Activated naive CD4-positive, alpha-beta T cell treated with anti-CD3 and anti-CD28 coated beads, Interleukin-2, amount 50 U/mL, for 16 hours (primary cell): ENCODE measurements at regions not wholly inside any gene's neighbourhood (a gene's known extent, or its start where the extent isn't known, plus 50 kb on each side); places are given as distances from the start of the nearest gene placed in this dataset.

ENCODE experiments used
- DNase-seq: peaks from one replicate; pipeline ENCODE4 v3.0.0-alpha.2; 2020

DNA sequence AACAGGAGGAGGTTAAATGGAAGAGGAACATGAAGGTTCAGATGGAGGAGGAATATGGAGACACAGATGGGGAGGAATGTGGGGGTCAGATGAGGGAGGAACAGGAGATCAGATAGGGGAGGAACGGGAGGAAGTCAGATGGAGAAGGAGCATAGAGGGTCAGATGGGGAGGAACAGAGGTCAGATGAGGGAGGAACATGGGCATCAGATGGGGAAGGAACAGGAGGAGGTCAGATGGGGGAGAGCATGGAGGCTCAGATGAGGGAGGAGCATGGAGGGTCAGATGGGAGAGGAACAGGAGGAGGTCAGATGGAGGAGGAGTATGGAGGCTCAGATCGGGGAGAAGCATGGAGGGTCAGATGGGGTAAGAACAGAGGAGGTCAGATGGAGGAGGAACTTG is 290.6 kb downstream of the BMP7 start:
- no peak for DNase-seq

DNA sequence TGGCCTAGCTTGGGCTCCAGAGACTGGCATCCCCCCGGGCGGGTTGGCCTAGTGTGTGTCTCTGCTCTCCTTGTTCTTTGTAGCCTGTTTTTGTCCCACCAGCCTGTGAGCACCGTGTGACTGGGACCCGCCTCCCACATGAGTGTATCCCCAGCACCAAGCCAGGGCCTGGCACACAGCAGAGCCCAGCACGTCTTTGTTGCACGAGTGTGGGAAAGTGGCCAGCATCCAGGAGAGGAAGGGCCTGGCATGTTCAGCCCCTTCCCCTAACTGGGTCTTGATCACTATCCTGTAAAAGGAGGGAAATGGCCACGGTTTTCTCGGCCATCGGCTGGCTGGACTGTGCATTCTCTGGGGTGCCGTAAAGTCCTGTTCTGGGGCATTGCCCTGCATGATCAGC is 290.1 kb downstream of the BMP7 start:
- DNase-seq, result no peak

- DNase-seq, result no peak
These were observed 288.0 kb downstream of the BMP7 start for GRCh38 chr20:56978475-56978874.

GRCh38 chr20:56979125-56979524 is 287.3 kb downstream of the BMP7 start:
- DNase-seq, result no peak

DNA sequence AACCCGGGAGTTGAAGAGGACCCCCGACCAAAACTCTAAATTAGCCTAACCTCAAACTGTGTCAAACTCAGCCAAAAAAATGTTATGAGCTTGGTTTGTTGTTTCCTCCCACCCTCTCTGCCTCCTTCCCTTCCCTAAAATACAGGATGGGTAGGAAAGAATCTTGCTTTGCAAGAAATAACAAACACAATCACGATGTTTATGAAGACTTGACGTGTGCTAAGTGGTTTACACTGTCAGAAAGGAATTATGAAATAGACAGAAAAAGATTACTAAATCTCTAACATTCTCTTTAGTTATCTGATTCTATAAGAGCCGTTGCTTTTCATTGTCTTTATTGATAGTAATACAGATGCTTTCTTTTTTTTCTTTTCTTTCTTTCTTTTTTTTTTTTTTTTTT is 285.1 kb downstream of the BMP7 start:
- DNase-seq, result no peak

DNA sequence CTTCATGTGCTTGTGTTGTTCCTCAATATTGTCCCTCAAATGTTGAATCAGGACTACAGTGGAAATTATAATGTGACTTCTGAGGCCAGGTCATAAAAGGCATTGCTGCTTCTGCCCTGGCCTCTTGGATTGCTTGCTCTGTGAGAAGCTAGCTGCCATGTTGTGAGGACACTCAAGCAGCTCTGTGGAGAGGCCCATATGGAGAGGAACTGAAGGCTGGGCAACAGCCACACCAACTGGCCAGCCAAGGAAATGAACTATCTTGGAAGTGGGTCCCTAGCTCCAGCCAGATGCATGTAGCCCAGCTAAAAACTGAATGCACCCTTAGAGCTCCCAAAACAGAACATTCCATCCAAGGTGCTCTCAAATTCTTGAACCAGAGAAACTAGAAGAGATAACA is 282.6 kb downstream of the BMP7 start:
- no peak for DNase-seq

- no peak for DNase-seq
These were observed 281.3 kb downstream of the BMP7 start for GRCh38 chr20:56985066-56985685.

- no peak for DNase-seq
These were observed 280.0 kb downstream of the BMP7 start for GRCh38 chr20:56986476-56986875.

GRCh38 chr20:56986931-56987720 is 279.3 kb downstream of the BMP7 start:
- DNase-seq, result no peak

DNA sequence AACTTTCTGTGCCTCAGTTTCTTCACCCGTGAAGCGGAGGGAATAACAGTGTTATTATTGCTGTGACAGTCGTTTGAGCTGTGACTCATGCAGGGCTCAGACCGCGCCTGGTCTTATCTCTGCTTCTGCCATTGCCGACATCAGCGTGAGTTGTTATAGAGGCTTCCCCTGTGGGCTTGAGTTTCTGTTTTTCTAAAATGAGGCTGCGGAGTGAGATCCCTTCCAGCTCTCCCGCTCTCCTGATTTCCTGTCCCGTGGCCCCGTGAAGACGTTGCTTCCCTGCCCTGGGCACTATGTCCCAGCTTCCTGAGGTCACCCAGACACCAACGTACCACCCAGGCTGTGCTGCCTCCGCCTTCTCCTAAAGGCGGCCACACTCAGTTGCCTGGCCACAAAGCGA is 278.5 kb downstream of the BMP7 start:
- no peak for DNase-seq

DNA sequence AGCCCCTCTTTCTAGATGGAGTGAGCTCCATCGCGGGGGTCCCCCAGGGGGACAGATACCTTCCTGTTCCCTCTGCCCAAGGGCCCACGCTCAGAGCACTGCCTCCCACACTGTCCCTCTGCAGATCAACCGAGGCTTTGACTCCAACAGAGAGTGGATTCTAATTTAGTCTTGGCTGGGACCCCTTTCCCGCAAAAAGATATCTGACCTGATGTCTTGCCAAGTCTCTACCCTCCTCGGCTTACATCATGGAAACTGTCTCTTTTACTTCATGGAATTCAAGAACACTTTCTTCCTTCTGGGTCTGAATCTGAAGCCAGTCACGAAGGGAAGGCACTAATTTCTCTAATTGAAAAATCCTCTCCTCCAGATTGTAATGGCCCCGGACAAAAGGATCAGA is 278.0 kb downstream of the BMP7 start:
- DNase-seq, result no peak

DNA sequence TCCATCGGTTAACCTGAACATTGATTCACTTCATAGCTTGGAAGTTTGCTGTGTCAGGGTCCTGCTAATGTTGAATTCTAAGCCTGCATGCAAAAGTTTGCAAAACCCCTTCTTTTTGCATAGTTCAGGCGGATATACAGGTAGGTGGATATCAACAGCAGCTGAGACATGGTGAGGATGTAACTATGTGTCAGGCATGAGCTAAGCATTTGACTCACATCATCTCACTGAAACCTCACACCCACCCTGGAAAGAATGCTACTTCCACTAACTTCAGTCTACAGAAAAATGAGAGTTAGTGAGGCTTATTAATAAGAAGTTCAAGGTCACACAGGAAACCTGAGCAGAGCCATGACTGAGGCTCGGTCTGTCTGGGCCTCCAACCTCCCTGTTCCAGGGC is 276.9 kb downstream of the BMP7 start:
- no peak for DNase-seq

DNA sequence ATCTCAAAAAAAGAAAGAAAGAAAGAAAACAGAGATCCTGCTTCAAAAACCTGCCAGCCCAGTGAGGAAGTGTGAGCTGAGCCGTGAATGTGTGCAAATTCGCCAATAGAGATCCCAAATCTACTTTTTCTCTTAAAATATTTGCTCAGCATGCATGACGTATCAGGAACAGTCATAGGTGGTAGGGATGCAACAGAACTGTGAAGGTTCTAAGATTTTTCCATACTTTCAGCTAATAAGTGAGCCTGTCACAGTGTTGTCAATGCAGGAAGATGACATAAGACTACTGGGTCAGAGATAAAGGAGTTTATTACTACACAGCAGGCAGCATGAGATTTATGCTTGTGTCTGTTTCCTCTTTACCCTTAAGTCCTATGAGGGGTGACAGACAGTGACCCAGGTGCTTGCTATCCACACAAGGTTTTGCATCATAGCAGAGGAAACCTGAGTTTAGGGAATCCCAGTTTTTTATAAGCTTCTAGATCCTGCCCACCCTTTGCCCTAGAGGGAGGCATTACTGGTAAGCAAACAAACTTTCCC is 273.4 kb downstream of the BMP7 start:
- no peak for DNase-seq

DNA sequence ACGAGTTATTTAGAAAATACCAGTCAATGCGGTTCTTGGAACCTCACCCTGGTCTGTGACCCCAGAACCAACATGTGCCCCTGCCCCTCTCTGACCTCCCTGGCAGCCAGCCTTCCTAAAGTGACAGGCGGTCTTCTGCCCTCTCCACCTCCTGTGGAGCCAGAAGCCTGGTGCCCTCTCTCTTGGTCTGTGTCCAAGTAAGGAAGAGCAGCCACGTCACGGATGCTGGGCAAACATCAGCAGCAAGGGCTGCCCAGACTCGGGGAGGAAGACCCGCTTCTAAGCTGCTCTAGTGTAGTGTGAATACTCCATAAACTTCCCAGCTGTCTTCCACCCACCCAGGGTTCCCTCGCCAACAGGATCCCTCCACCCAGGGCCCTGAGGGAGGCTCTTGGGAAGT is 272.4 kb downstream of the BMP7 start:
- no peak for DNase-seq

- no peak for DNase-seq
These were observed 271.3 kb downstream of the BMP7 start for GRCh38 chr20:56995149-56995548.

DNA sequence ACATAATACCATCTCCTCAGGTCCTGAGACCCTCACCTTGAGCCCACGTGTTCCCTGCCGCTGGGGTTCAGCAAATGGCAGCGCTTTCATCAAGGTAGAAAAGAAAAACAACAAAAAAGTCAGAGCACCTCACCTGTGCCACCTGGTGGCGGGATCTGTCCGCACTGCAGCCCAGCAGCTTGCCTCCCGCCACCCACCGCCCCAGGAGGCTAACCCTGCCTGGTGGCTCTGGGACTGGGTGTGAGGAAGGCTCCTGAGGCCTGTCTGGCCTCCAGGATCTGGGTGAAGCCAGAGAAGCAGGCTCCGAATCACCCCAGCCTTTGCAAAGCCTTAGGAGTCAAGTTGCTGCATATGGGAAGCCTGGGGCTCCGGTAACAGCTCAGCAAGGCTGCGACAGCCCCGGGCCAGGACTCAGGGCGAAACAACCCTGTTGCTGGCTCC is 270.8 kb downstream of the BMP7 start:
- no peak for DNase-seq

- DNase-seq, result no peak
These were observed 269.9 kb downstream of the BMP7 start for GRCh38 chr20:56996533-56996932.

- DNase-seq, result no peak
These were observed 268.0 kb downstream of the BMP7 start for GRCh38 chr20:56998438-56998837.

GRCh38 chr20:57000441-57000968 is 265.9 kb downstream of the BMP7 start:
- DNase-seq, result no peak

GRCh38 chr20:57001126-57001767 is 265.2 kb downstream of the BMP7 start:
- no peak for DNase-seq

- DNase-seq, result no peak
These were observed 264.3 kb downstream of the BMP7 start for GRCh38 chr20:57002066-57002570.

DNA sequence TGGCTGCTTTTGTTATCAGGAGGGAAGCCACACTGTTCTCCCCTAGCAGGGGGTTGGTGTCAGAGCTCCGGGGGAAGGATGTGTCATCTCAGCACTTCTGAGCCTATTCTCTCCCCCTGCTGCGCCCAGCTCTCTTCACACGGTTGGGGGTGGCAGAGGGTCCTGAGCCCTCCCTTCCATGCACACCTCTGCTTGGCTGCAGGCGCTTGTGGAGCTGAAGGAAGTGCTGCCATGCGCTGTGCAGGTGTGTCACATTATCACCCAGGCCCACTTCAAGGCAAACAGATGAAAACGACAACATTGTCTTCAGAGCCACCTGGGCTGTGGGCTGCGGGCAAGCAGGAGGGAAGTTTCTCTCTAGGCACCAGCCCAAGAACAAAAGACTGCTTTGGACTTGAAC is 263.4 kb downstream of the BMP7 start:
- DNase-seq, result no peak

GRCh38 chr20:57004416-57004815 is 262.0 kb downstream of the BMP7 start:
- DNase-seq, result no peak
